NCI-H187 treated with DMSO at 0.1 percent for 48 hours (cell line): ENCODE measurements at regions not wholly inside any gene's neighbourhood (a gene's known extent, or its start where the extent isn't known, plus 50 kb on each side); places are given as distances from the start of the nearest gene placed in this dataset.
"Not testable (repeated sequence)": the region's sequence is repeated elsewhere in the genome, so short reads cannot be mapped to it uniquely, and the experiment has no call there.

Experiments
- DNase-seq: peaks from one replicate; lab custom pipeline; 2025; lab: John Stamatoyannopoulos, UW

DNA sequence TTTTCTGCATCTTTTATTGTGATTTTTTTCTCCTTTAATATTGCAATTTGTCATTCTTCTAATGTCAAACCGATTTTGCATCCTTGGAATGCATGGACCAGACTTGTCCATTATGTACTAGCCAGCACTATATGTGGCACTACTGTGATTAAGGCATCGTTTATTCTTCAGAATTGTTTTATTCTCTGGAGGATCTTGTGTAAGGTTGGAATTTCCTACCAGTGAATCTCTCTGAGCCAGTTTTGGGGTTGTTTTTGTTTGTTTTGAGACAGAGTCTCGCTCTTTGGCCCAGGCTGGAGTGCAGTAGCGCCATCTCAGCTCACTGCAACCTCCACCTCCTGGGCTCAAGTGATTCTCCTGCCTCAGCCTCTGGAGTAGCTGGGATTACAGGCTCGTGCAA, 58.5 kb downstream of the IGLL5 start:
- no peak for DNase-seq

DNA sequence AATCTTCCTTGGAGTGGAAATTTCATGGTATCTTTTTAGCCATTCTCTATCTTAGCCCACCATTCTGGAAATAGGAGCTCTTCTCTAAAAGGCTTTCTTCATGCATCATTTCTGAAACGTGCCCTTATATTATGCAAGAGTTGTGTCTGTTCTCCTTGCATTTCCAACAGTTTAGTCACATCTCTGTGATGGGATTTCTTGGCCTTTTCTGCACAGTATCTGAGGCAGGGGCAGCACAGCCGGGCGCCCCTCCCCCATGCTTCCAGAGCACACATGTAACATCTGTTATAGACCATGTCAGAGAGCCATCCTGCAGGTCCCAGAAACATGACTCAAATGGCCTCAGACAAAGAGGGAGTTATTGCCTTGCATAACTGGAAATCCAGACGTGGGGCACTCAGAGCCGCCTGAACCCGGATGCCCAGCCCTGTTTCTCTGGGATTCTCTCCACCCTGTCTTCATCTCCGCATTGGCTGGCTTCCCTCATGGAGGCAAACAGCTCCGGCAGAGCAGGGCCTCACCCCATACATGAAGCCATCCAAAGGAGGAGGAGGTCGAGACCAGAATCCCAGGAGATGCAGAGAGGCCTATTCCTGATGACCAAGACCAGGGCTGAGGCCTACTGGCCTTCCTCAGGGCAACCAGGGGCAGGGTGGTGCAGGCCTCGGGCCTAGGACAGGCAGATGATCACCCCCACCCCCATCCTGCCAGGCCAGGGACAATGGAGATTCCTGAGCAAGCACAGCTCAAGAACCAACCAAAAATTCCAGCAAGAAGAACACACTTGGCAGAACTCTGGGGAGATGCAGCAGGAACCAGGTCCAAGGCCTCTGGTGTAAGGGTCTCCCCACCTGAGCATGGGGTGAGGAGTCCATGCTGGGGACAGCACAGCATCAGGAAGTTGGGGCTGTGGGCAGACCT, 61.3 kb downstream of the IGLL5 start:
- DNase-seq, result no peak

DNA sequence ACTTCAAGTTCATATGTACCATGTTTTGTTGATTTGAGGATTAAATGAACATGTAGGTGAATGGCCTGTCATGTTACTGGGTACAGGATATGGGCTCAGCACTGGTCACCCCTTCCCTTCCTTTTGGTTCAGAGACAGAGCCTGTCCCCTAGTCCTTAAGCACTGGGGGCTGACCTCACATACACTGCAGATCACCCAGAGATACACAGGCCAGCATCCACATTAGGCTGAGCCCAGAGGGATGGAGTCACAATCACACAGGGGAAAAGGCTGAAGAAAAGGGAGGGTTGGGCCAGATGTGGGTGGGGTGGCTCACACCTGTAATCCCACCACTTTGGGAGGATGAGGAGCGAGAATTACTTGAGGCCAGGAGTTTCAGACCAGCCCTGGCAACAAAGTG, 62.3 kb downstream of the IGLL5 start:
- no peak for DNase-seq

DNA sequence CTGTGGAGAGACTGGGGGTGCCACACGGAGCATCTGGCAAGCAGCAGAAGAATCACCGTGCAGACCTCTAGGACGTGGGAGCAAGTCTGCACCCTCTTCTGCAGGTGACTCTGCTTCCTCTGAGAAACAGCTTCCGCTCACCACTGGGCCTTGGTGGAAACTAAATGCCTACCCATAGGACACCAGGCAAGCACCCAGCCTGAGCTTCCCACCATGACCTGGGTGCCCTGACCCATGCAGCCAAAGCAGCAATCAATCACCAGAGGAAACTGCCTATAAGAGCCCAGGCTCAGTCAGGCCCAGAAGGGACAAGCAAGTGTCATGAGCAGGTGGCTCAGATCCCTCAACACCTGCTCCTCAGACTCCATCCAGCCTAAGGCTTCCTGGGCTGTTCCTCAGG, 63.4 kb downstream of the IGLL5 start:
- no peak for DNase-seq

DNA sequence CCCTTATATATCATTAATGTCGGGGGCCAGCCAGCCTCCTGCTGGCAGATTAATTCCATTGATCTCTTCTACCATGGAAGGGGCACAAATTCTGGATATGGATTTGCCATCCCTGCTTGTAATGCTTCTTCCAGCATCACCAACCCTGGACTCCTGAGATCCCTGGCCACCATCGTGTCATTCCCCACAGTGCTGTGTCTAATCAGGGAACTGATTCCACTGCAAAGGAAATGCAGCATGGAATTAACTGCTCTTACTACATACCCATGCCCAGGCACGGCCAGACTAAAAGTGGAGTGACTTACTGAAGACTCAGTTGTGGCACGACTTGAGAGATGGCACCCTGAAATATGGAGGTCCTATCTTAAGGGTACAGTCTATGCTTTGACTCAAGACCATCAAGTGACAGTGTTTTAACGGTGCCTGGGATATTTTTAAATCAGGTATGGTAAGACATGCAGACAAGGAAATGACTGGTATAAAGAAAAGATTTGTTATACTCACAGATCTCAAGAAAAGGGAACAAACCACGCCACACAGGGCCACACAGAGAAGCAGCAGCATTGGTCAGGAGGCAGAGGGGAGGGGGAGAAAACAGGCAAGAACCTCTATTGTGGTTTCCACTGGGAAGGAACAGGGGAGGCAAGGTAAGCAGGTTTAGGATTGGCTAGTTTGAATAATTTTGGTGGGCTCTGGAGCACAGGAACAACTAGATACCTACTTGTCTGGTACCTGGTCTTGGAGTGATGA, 65.1 kb downstream of the IGLL5 start:
- DNase-seq, result no peak

DNA sequence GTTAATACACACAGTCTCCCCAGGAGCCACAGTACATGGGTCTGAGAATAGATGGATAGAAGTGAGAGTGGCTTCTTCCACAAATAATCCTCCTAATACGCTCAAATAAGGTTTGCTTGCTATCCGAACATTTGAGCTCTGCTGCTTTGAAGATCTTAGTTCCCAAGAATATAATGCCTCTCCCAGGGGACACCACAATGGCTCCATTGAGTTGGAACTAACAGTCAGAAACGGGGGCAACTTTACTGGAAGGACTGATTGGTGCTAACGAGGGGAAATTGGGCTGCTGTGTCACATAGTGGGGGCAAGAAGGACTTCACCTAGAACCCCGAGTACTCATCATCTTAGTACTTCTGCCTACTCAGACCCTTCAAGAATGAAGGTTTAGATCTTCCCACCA, 66.2 kb downstream of the IGLL5 start:
- no peak for DNase-seq

DNA sequence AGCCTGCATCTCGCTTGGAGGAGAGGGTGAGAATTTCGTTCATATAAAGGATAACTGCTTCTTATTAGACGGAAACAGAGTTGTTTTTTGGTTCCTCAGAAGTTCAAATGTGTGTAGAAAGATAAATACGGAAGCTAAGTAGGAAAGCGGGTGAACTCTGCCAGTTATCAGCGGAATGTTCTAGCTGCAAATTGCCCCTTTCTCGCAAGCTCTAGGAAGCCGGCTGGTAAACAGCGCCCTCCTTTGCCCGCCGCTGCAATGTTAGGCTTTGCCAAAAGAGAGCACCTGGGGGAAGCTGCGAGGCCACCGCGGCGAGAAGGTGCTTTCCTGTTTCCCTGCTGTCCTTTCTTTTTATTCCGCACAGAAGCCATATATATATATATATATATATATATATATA, 67.0 kb downstream of the IGLL5 start:
- no peak for DNase-seq

DNA sequence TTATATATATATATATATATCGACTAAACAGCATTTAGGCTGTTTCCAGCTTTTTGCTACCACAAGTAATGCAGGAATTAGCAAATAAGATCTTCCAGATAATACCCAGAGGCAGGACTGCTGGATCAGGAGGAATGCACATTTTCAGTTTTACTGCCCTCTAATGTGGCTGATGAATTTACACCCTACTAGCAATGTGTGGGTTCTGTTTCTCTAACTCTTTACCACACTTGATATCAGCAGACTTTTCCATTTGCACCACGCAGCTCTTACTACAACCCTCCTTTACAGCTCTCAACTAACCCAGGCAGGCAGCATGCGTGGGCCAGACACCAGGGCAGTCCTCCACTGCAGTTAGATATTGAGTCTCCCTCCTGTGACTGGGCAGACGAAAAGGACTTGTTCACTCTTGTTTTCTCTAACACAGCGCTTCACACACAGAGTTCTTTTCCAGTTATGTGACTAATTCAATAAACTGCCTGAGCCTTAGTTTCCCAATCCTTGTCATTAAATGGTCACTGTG, 67.7 kb downstream of the IGLL5 start:
- DNase-seq, result no peak

DNA sequence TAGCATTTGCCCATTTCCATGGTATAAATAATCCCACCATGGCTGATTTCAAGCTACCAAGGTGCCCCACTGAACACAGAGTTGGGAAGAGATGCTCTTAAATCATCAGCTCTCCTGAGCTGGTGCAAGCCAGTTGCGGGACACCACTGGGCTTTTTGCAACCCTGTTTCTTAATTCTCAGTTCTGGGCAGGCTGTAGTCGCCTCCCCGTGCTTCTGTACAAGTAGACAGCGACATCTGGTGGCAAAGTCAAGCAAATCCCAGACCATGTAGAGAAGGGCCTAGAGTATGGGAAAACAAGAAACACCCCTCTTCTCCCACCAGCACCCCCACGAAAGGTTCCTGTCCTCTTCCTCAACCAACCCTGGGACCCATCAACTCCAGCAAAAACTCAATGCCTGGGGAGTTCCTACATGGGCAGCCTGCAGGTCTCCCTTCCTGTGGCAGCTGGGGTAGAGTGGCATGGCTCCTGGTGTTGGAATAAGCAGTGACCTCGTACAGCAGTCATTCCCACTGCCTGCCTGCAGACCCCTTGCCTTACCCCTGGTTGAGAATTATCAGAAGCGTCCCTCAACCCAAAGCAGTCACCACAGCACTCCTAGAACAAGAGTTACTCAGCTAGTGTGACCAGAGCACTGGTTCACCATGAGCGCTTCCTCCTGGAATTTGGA, 68.4 kb downstream of the IGLL5 start:
- peak; percentile 1 for DNase-seq

DNA sequence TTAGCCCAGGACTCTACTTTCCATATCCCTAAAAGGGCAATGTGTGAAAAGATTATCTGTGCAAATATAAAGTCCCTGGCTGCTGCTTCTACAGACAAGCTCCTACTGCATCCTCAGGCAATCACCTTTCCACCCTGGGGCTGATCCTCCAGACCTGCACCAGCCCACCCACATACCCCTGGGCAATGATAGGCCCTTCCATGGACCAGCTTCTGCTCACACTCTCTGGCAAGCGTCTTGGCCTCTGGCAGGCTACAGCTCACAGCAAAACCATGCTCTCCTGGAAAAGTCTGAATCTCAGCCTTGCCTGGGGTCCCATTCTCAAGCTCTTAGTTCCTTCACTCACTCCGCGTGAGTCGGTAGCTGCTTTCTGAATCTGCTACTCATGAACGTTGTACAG, 69.5 kb downstream of the IGLL5 start:
- DNase-seq, result no peak

DNA sequence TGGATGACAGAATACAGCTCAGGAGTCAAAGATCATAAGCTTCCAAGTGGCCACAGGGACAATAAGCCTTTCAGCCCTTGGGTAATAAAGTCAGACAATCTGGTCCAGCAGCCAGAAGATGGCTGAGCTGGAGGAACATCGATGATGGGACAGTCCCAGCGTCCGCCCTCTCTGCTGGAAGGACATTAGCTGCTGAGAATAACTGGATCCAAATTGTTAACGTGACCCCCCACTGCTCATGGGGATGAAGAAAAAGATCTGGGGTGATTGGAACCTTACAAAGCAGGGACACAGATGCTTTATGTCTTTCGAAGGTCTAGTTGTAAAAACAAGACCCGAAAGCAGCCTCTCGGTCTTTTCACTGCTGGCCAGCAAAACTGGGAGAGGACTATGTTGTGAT, 71.0 kb downstream of the IGLL5 start:
- no peak for DNase-seq

DNA sequence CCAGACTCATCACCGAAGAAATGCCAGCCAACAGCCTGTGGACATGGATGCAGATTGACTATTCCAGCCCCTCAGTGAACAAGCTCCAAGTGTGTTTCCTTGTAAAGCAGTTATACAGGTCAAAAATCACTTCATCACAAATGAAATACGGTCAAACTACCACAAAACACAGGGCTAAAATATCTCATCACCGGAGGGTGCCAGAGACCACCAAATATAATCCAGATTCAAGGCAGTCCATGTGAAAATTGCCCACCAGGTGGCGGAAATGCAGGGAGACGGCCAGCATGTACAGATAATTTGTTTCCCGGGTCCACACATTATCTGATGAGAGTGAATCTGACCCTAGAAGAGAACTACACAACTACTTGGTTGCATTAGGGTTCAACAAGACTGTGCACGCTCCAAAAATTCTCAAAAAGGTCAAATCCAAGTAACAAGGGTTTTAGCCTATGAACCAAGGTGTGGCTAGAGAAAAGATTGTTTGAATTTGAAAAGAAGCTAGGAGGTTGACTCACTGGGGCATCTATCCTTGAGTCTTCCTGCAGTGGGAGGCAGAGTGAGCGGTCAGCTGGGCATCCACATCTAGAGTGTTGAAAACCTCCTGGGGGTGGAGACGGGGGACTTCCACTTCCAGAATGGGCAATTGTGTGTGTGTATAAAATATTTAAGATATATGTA, 71.7 kb downstream of the IGLL5 start:
- DNase-seq, result no peak

DNA sequence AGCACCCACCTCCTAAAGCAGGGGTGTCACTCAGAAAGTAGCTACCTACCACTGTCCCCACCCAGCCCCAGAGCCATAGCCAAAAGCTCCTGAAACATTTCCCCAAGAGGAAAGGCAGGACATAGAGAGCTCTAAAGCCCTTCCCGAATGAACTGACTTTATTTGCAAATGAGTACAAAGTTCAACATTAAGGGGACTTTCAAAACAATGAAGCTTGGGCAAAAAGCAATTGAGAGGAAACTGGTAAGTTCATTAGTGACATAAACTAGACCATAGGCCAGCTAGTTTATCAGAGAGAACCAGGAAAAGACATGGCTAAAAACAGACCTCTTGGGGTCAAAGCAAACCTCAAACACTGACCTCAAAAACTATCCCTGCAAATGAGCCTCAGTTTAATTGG, 72.7 kb downstream of the IGLL5 start:
- no peak for DNase-seq

DNA sequence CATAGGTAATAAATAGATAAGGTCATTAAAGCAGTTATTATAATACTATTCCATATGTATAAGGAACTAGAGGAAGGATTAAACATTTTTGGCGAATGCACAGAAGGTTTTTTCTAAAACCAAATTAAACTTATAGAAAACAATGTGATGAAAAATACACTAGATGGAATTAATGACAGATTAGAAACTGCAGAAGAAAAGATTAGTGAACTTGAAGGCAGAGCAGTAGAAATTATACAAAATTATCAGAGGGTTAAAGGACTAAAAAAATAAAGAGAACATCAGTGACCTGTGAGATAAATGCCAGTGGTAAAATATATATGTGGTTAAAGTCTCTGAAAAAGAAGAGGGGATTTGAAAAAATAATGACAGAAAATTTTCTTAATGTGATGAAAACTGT, 74.0 kb downstream of the IGLL5 start:
- DNase-seq, result no peak

DNA sequence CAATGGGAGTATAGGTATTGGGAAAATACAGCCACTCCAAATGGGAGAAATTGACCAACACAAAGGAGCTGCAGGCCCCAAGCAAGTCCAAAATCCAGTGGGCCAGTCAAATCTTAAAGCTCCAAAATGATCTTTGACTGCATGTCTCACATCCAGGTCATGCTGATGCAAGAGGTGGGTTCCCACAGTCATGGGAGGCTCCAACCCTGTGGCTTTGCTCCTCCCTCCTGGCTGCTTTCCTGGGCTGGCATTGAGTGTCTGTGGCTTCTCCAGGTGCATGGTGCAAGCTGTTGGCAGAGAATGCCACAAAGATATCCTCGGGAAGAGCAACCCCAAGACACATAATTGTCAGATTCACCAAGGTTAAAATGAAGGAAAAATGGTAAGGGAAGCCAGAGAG, 80.8 kb downstream of the IGLL5 start:
- DNase-seq, result no peak

DNA sequence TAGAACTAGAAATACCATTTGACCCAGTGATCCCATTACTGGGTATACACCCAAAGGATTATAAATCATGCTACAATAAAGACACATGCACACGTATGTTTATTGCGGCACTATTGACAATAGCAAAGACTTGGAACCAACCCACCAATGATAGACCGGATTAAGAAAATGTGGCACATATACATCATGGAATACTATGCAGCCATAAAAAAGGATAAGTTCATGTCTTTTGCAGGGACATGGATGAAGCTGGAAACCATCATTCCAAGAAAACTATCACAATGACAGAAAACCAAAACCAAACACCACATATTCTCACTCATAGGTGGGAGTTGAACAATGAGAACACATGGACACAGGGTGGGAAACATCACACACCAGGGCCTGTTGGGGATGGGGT, 85.0 kb downstream of the IGLL5 start:
- DNase-seq, result not testable (repeated sequence)

DNA sequence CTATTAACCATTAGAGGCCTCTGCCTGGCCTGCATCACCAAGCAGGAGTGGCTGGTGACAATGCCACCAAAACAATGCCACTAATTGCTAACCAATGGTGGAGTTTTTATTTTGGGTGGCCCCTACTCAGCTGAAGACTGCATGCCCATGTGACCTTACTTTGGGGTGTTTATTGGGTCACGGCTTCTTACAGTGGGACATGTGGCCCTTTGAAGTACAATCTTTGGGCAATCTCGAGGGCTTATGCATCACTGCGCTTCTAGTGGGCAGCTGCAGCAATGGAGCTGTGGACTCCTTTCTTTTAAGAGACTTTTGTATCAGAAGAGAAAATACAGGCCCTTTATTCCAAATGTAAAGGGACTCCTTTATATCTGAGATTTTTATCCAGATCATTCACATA, 85.7 kb downstream of the IGLL5 start:
- no peak for DNase-seq

DNA sequence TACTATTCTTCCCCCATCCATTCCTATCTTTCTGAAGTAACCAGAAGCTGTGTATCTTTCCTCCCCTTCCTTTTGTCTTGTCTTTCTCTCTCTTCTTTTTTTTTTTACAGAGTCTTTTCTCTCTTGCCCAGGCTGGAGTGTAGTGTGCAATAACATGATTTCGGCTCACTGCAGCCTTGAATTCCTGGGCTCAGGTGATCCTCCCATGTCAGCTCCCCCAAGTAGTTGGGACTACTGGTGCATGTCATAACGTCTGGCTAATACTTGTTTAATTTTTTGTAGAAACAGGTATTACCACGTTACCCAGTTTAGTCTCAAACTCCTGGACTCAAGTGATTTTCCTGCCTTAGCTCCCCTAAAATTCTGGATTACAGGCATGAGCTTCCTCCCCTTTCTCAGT, 86.5 kb downstream of the IGLL5 start:
- no peak for DNase-seq

DNA sequence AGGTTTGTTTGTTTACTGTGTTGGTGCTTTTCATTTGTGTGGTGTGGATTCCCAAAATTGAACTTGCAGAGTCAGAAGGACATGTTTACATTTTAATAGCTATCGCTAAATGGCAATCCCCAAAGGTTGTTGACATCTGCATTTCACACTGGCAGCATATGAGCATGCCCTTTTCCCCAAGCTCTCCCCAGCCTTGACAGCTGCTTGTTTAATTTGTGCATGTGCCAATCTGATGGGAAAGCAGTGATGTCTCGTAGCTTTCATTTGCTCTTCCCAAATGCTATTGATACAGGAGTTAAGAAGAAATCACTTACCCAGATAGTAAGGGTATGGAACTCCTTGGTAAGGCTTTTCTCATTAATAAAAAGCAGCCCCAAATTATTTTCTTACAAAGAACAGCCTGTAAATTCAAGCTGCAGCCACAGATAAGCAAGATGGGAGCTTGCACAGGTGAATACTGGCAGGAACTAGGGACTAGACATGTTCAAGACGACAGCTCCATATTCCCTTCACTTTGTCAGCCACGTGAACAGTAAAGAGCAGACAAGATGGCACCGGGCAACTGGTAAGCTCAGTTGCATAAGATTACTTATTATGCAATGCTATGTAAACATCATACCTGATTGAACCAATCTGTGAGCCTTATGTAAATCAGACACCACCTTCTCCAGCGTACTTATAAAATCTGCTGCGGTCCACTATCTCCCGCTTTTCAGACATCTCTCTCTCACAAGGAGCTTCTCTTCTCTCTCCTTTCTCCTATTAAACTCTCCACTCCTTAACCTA, 87.4 kb downstream of the IGLL5 start:
- DNase-seq, result no peak

DNA sequence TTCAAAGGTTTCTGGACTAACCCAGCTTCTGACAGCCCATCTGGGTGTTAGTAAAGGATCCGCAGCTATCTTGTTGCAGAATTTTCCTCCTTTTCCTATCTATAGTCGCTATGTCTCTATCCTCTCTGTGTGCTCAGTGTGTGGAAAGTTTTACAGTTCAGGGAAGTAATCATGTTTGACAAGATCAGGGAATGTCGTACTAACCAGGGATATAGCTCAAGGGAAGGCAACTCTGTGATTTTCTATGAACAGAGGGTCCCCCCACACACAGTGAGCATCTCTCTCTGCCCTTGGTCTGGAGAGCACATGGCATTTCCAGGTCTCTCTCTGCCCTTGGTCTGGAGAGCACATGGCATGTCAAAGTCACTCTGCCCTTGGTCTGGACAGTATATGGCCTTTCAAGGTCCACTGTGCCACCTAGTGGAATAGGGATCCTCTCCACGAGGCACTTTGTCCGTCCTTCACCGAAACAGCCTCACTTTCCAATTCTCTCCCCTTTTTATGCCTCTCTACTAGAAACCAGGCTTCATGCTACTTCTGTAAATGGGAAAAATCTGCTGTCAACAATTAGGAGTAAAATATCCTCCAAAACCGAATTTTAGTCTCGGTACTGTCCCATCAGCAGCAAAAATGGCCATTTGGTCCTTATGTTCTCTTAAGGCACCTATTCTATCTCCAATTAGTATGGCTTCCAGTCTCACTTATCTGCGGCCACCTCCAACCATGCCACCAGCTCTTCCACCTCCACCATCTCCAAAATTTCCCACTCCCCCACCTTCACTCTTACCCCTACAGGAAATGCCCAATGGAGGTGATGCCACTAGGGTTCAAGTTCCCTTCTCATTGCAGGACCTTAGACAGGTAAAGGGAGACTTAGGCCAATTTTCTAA, 88.7 kb downstream of the IGLL5 start:
- no peak for DNase-seq
